Astrocyte (in vitro differentiated cells and primary cell): ENCODE measurements at regions not wholly inside any gene's neighbourhood (a gene's known extent, or its start where the extent isn't known, plus 50 kb on each side); places are given as distances from the start of the nearest gene placed in this dataset.

Experiments
- DNase-seq: peaks from one replicate; pipeline ENCODE4 v3.0.0-alpha.2; 2010; ENCODE audit warnings: low read depth
- FAIRE-seq: peaks from 2 replicates; lab custom pipeline; 2011; peaks lifted over from hg19 to GRCh38; lab: Jason Lieb, UNC
- H2AFZ ChIP-seq: 2 replicates; pipeline ENCODE4 v1.6.0; 2012; ENCODE audit warnings: low read depth, low read length, inconsistent platforms
- H3K27ac ChIP-seq: 2 replicates; pipeline ENCODE4 v1.5.1; 2011; ENCODE audit warnings: low read depth, low read length, inconsistent platforms
- H3K27me3 ChIP-seq: 2 replicates; pipeline ENCODE4 v1.6.0; 2011; ENCODE audit warnings: low read length, inconsistent platforms; ENCODE audit not compliant: insufficient read depth
- H3K36me3 ChIP-seq: 2 replicates; pipeline ENCODE4 v1.5.1; 2011; ENCODE audit warnings: low read length, inconsistent platforms; ENCODE audit not compliant: insufficient read depth
- H3K4me1 ChIP-seq: 2 replicates; pipeline ENCODE4 v1.5.1; 2011; ENCODE audit warnings: low read length, inconsistent platforms; ENCODE audit not compliant: insufficient read depth
- H3K4me2 ChIP-seq: 2 replicates; pipeline ENCODE4 v1.6.0; 2012; ENCODE audit warnings: low read length, inconsistent platforms
- H3K4me3 ChIP-seq: 2 replicates; pipeline ENCODE4 v1.5.1; 2011; ENCODE audit warnings: low read depth, mild to moderate bottlenecking, low read length, inconsistent platforms; ENCODE audit not compliant: insufficient read depth
- H3K79me2 ChIP-seq: 2 replicates; pipeline ENCODE4 v1.6.0; 2012; ENCODE audit warnings: mild to moderate bottlenecking, low read length, inconsistent platforms; ENCODE audit not compliant: insufficient read depth
- H3K9ac ChIP-seq: 2 replicates; pipeline ENCODE4 v1.6.0; 2012; ENCODE audit warnings: mild to moderate bottlenecking, low read length, inconsistent platforms
- H3K9me3 ChIP-seq: 2 replicates; pipeline ENCODE4 v1.5.1; 2012; ENCODE audit warnings: low read depth, mild to moderate bottlenecking, low read length, inconsistent platforms; ENCODE audit not compliant: insufficient read depth
- H4K20me1 ChIP-seq: 2 replicates; pipeline ENCODE4 v1.6.0; 2012; ENCODE audit warnings: low read length, inconsistent platforms; ENCODE audit not compliant: insufficient read depth
- H3K27ac Mint-ChIP-seq: one replicate; pipeline ENCODE4 v1.8.0; 2021; ENCODE audit warnings: mild to moderate bottlenecking, mixed read lengths; ENCODE audit not compliant: unreplicated experiment
- H3K27me3 Mint-ChIP-seq: one replicate; pipeline ENCODE4 v1.8.0; 2021; ENCODE audit warnings: low read depth, mixed read lengths; ENCODE audit not compliant: unreplicated experiment
- H3K36me3 Mint-ChIP-seq: one replicate; pipeline ENCODE4 v1.8.0; 2021; ENCODE audit warnings: low read depth, mixed read lengths; ENCODE audit not compliant: unreplicated experiment
- H3K4me1 Mint-ChIP-seq: one replicate; pipeline ENCODE4 v1.8.0; 2021; ENCODE audit warnings: low read depth, mixed read lengths; ENCODE audit not compliant: unreplicated experiment
- H3K4me3 Mint-ChIP-seq: one replicate; pipeline ENCODE4 v1.8.0; 2021; ENCODE audit warnings: mild to moderate bottlenecking, moderate library complexity, mixed read lengths; ENCODE audit not compliant: unreplicated experiment
- H3K9me3 Mint-ChIP-seq: one replicate; pipeline ENCODE4 v1.8.0; 2021; ENCODE audit warnings: mild to moderate bottlenecking, mixed read lengths; ENCODE audit not compliant: unreplicated experiment
- EZH2 ChIP-seq: IDR thresholded peaks from 2 replicates; pipeline ENCODE4 v1.6.1; 2012; ENCODE audit warnings: mild to moderate bottlenecking, low read length, inconsistent platforms; ENCODE audit not compliant: insufficient read depth
- TF ChIP-seq, protein P1 (sequence below): IDR thresholded peaks from 2 replicates; pipeline ENCODE4 v1.5.1; 2011; ENCODE audit warnings: low read depth, mild to moderate bottlenecking, inconsistent platforms, low read length, moderate library complexity; ENCODE audit not compliant: insufficient read depth

DNA sequence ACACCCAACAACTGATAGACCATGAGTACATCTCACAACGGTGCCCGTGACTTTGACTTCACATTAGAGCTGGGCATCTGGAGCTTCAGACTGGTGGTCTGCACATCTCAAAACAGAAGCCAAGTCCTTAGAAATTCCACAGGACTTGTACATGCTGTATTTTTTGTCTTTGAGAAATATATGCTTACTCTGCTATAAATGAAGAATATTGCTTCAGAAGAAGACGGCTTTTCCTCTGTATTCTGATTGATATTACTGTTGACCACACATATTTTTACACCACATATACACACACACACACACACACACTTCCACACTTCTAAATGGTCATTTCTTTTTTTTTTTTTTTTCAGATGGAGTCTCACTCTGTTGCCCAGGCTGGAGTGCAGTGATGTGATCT lies 338.3 kb upstream of the KIF2A start:
- Histone ChIP-seq H2AFZ (no peak overlapping the region), H3K4me1 (peaks cover 14% of the 10 kb centered on the region), H3K27me3 (no peaks in the 10 kb centered on the region), H3K9ac (no peak overlapping the region), H3K4me3 (no peak overlapping the region), H3K79me2 (no peaks in the 10 kb centered on the region), H4K20me1 (no peaks in the 10 kb centered on the region), H3K9me3 (no peaks in the 10 kb centered on the region), H3K36me3 (no peaks in the 10 kb centered on the region), H3K27ac (no peak overlapping the region), H3K4me2 (no peak overlapping the region)
- H3K9me3 Mint-ChIP-seq, result peaks cover 1% of the 10 kb centered on the region
- no peak overlapping the region for H3K4me3 Mint-ChIP-seq
- H3K27ac Mint-ChIP-seq, result no peak overlapping the region
- H3K4me1 Mint-ChIP-seq, result peaks cover 46% of the 10 kb centered on the region
- H3K27me3 Mint-ChIP-seq, result no peaks in the 10 kb centered on the region
- no peaks in the 10 kb centered on the region for H3K36me3 Mint-ChIP-seq
- TF ChIP-seq, protein P1, sequence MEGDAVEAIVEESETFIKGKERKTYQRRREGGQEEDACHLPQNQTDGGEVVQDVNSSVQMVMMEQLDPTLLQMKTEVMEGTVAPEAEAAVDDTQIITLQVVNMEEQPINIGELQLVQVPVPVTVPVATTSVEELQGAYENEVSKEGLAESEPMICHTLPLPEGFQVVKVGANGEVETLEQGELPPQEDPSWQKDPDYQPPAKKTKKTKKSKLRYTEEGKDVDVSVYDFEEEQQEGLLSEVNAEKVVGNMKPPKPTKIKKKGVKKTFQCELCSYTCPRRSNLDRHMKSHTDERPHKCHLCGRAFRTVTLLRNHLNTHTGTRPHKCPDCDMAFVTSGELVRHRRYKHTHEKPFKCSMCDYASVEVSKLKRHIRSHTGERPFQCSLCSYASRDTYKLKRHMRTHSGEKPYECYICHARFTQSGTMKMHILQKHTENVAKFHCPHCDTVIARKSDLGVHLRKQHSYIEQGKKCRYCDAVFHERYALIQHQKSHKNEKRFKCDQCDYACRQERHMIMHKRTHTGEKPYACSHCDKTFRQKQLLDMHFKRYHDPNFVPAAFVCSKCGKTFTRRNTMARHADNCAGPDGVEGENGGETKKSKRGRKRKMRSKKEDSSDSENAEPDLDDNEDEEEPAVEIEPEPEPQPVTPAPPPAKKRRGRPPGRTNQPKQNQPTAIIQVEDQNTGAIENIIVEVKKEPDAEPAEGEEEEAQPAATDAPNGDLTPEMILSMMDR, result no peak
- no peak for DNase-seq
- FAIRE-seq, result no peak

DNA sequence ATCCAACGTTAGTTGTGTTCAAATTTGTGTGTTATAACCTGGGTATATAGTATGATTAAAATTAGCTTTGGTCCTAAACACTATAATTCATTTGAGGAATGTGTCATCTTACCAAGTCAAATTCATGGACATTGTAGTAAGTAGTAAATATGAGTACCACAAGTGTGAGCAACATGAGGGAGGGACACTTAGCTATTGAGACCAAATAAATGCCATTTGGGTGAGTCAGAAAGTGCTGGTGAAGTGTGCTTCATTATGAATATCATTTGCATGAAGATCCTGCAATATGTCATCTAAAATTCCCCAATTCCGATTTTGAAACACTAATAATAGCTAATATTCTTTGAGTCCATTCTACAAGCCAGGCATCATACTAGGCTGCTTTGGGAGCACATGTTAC lies 336.7 kb upstream of the KIF2A start:
- Histone ChIP-seq H3K27me3 (no peaks in the 10 kb centered on the region), H3K9me3 (no peaks in the 10 kb centered on the region), H2AFZ (no peak overlapping the region), H3K27ac (no peak overlapping the region), H3K36me3 (no peaks in the 10 kb centered on the region), H3K79me2 (no peaks in the 10 kb centered on the region), H3K4me2 (no peak overlapping the region), H4K20me1 (no peaks in the 10 kb centered on the region), H3K4me1 (peaks cover 6% of the 10 kb centered on the region), H3K9ac (no peak overlapping the region), H3K4me3 (no peak overlapping the region)
- peak; percentile 30 for DNase-seq
- no peak for TF ChIP-seq EZH2
- TF ChIP-seq, protein P1, result no peak
- peaks cover 1% of the 10 kb centered on the region for H3K9me3 Mint-ChIP-seq
- H3K4me3 Mint-ChIP-seq, result no peak overlapping the region
- peak overlapping the region; percentile 86 for H3K27ac Mint-ChIP-seq
- peaks cover 38% of the 10 kb centered on the region for H3K4me1 Mint-ChIP-seq
- no peaks in the 10 kb centered on the region for H3K36me3 Mint-ChIP-seq
- H3K27me3 Mint-ChIP-seq, result no peaks in the 10 kb centered on the region
- FAIRE-seq, result no peak

DNA sequence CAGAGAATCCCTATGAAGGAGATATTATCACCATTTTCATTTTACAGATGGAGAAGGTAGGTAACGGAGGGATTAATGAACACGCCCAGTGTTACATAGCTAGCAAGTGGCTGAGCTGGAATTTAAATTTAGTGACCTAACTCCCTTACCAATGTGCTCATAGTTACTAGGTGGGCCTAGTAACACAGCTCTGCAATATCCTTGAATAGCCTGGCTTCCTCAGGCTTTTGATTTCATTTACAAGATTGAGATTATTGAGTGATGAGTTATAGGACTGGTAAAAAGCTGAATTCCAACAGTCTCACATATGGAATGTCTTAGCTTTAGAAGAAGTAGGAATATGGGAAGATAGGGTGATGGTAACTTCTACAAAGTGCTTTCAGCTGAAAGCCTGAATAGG lies 336.3 kb upstream of the KIF2A start:
- Histone ChIP-seq H2AFZ (no peak overlapping the region), H3K27ac (no peak overlapping the region), H3K9me3 (no peaks in the 10 kb centered on the region), H3K36me3 (no peaks in the 10 kb centered on the region), H3K79me2 (no peaks in the 10 kb centered on the region), H3K4me3 (no peak overlapping the region), H4K20me1 (no peaks in the 10 kb centered on the region), H3K4me1 (peaks cover 3% of the 10 kb centered on the region), H3K27me3 (no peaks in the 10 kb centered on the region), H3K4me2 (no peak overlapping the region), H3K9ac (no peak overlapping the region)
- H3K9me3 Mint-ChIP-seq, result peaks cover 1% of the 10 kb centered on the region
- no peak for FAIRE-seq
- TF ChIP-seq EZH2, result no peak
- TF ChIP-seq, protein P1, result no peak
- peak overlapping the region; percentile 86 for H3K27ac Mint-ChIP-seq
- no peak overlapping the region for H3K4me3 Mint-ChIP-seq
- no peak for DNase-seq
- no peaks in the 10 kb centered on the region for H3K27me3 Mint-ChIP-seq
- H3K4me1 Mint-ChIP-seq, result peaks cover 34% of the 10 kb centered on the region
- no peaks in the 10 kb centered on the region for H3K36me3 Mint-ChIP-seq
